Stimulated activated CD4-positive, alpha-beta T cell treated with anti-CD3 and anti-CD28 coated beads, TNF-alpha, amount 100 ng/mL, for 1 hour (primary cell): ENCODE measurements at regions not wholly inside any gene's neighbourhood (a gene's known extent, or its start where the extent isn't known, plus 50 kb on each side); places are given as distances from the start of the nearest gene placed in this dataset.

Experiments
- DNase-seq, 3 donors: peaks; one replicate each; pipeline ENCODE4 v3.0.0-alpha.2; 2020; ENCODE audit warnings: low read depth in 3 of 3, low spot score in 1 of 3

DNA sequence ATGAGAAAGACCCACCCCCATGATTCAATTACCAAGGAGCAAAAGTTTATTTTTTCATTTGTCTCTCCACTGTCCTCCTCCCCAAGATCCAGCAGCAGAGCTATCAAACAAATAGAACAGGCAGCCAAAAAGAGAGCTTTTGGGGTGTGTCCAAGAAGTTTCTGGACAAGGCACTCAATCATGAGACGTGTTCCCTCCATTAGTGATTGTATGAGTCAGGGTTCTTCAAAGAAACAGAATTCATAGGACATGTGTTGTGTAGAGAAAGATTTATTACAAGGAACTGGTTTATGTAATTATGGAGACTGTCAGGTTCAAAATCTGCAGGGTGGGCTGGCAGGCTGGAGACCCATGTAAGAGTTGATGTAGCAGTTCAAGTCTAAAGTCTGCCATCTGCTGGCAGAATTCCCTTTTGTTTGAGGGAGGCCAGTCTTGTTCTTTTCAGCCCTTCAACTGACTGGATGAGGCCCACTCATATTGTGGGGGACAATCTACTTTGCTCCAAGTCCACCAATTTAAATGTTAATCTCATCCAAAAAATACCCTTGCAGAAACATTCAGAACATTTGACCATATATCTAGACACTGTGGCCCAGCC is 248.1 kb upstream of the OPRM1 start:
- no peak for DNase-seq

DNA sequence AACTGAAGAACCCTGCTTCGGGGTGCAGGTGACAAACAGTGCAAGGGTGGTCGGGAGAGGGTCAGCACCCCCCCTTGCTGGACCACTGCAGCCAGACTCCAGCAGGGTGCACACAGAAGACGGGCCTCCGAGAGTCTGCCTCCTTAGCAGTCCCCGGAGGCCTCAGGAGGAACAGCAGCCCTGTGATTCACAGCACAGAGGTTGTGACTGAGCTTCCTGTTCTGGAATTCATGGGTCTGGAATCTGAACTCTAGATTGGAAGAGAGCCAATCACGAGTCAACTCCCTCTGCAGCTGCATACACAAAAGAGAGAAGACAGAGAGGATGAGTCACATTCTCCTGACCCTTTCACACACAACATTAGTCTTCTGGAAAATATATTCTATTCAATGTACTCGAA is 249.0 kb upstream of the OPRM1 start:
- DNase-seq = no peak

DNA sequence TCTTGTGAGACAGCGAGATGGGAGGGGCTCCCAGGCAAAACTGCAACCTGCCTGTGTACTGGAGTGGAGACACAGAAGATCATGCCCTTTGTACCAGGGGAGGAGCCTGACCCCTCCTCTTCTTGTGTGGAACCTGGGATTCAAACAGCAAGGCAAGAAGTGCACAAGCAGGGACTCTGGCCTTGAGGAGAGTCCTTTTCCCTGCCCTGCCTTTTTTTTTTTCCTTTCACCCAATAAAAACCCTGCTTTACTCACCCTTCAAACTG is 251.8 kb upstream of the OPRM1 start:
- DNase-seq = no peak

DNA sequence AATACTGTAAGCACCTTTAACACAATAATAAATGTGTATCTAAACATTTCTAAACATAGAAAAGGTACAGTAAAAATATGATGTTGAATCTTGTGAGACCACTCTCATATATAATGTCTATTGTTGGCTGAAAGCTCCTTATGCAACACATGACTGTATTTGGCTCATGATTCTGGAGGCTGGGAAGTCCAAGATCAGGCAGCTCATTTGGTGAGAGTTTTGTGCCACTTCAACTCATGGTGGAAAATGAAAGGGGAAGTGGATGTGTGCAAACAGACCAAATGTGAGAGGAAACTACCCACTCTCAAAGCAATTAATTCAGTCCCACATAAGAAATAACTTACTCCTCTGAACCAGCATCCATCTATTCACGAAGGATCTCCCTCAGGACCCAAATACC is 257.7 kb upstream of the OPRM1 start:
- no peak for DNase-seq

GRCh38 chr6:153780011-153780410 is 259.0 kb upstream of the OPRM1 start:
- DNase-seq = no peak

DNA sequence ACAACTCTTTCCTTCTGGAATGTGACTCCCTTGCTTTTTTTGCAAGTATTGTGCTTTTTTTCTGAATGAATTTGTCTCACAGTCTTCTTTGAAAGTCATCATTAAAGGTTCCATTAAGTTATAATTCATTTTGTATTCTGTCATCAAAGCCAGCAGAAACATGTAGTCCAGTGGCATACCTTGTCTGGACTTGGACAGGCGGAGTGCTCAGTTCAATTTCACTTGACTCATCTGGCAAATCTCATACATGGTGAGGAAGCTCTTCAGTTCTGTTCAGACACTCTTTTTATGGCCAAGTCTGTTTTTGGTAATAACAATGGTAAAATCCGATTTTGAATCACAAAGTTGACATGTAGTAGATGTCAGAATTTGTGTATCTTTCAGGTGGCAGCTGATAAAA is 260.8 kb upstream of the OPRM1 start:
- DNase-seq = no peak

GRCh38 chr6:153771577-153771976 is 267.5 kb upstream of the OPRM1 start:
- DNase-seq = no peak

GRCh38 chr6:153767127-153767526 is 271.9 kb upstream of the OPRM1 start:
- DNase-seq = no peak

GRCh38 chr6:153758516-153758915 is 280.5 kb upstream of the OPRM1 start:
- DNase-seq = no peak

- DNase-seq = no peak
Measured at GRCh38 chr6:153735761-153736160, 303.3 kb upstream of the OPRM1 start.

GRCh38 chr6:153729189-153729588 is 309.9 kb upstream of the OPRM1 start:
- DNase-seq = no peak

GRCh38 chr6:153727885-153728284 is 311.2 kb upstream of the OPRM1 start:
- DNase-seq = no peak

- no peak for DNase-seq
Measured at GRCh38 chr6:153725456-153725855, 313.6 kb upstream of the OPRM1 start.

DNA sequence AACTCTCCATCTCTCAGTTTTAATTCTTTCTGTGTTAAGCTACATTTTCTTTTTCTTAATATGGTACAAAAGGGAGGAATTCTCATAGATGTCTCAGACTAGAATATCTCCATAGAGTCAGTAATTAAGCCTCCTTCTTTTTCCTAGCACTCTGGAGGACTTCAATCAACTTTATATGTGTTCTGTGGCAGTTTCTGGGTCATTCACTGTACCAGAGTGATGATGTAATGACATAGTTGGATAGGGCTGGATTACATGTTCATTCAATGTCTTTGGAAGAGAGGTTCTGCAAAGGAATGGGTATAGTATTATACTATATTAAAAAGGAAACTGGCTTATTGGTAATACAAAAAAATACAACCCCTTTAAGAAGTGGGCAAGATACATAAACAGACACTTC is 318.3 kb upstream of the OPRM1 start:
- no peak for DNase-seq

GRCh38 chr6:153705429-153705828 is 333.6 kb upstream of the OPRM1 start:
- no peak for DNase-seq

DNA sequence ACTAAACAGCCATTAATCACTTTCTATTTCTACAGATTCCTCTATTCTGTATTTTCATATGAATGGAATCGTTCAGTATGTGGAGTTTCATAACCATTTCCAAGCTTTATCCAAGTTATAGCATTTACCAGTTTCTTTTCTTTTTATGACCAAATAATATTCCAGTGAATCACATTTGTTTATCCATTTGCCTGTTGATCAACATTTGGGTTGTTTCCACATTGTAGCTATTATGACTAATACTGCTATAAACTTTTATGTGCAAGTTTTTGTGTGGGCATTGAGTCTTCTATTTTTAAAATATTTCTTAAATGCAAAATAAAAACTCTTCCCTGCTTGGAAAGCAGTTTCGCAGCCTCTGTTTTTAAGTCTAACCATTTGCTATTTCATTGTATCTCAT is 336.4 kb upstream of the OPRM1 start:
- DNase-seq = no peak

GRCh38 chr6:153698637-153699036 is 340.4 kb upstream of the OPRM1 start:
- no peak for DNase-seq

- no peak for DNase-seq
Measured at GRCh38 chr6:153698001-153698400, 341.0 kb upstream of the OPRM1 start.

DNA sequence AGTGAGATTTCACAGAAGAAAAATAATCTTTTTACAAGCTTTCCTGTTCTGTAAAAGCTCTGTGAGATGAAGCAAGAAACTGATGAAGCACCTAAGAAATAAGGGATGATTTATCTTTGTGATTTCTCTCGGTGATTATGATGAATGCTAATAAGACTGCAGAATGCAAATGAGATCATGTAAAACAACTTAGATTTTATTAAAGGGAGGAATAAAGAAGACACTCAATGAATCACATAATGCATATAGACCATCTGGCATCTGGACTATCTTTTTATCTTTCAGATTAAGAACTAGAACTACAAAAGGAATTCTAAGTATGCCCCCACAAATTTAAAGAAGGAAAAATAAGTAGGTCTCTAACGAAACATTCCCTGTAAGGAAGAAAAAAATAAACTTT is 361.5 kb upstream of the OPRM1 start:
- no peak for DNase-seq

- no peak for DNase-seq
Measured at GRCh38 chr6:153673750-153674149, 365.3 kb upstream of the OPRM1 start.

- no peak for DNase-seq
Measured at GRCh38 chr6:153673225-153673624, 365.8 kb upstream of the OPRM1 start.

- no peak for DNase-seq
Measured at GRCh38 chr6:153670403-153671026, 368.5 kb upstream of the OPRM1 start.

- DNase-seq = no peak
Measured at GRCh38 chr6:153668758-153669157, 370.3 kb upstream of the OPRM1 start.

GRCh38 chr6:153662982-153663381 is 376.1 kb upstream of the OPRM1 start:
- no peak for DNase-seq
